ENCODE measurements at regions not wholly inside any gene's neighbourhood (a gene's known extent, or its start where the extent isn't known, plus 50 kb on each side); places are given as distances from the start of the nearest gene placed in this dataset.

DNA sequence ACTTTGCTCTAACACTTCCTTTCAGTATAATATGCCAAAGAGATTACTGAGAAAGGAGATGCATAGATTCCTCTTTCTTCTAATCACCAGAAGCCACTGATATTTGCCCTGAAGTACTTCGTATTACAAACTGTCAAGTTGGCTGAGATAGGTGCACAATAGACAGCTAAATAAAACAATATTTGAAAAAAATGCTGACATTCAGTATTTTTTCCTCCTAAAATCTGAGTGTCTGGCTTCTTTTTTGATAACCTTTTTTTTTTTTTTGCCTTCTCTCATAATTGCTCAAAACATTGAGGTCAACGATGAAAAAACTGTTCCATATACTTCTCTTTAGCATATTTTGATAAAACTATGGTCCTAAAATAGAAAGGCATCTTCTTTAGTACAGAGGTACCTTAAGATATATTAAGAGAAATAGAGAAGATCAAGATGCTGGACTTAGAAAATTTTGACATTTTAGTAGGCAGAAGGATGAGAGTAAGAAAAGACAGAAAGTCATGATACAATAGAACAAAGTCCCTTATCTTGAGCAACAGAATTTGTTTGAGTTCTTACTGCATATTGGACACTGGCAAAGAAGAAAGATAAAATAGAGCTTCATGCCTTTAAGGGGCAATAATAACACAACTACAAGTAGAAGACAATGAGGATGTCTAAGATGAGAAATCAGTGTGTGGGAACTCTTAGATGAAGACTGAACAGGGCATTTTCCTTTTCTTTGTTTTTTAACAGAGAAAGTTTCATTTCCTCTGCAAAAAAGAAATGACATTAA, 220.7 kb downstream of the PTH2R start:
- Mint-ChIP-seq H3K27ac (no peak overlapping the region), H3K9me3 (peaks cover 1% of the 10 kb centered on the region), H3K4me3 (no peak overlapping the region), H3K36me3 (no peaks in the 10 kb centered on the region), H3K4me1 (no peaks in the 10 kb centered on the region), H3K27me3 (no peaks in the 10 kb centered on the region)
- DNase-seq (no peak), ATAC-seq (ENCODE audit: low read depth) (no peak)
- POLR2A ChIA-PET = no interaction called here

DNA sequence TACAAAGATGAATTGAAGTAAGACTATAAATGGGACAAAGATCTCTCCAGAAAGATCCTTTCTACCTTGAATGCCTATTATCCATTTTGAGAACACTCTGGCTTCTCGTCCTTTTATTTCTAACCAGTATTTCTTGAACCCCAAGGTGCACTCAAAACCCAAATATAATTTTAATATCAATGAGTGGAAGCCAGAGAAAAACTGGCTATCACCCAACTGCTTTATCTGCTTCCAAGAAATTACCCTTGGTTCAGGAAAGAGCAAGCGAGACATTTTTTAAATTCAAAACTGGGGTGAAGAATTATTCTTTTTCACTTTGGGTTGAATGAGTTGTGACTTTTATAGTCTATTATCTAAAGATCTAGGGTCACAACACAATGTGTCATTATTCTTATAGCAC, 221.3 kb downstream of the PTH2R start:
- Mint-ChIP-seq H3K9me3 (peaks cover 1% of the 10 kb centered on the region), H3K27me3 (no peaks in the 10 kb centered on the region), H3K4me3 (no peak overlapping the region), H3K36me3 (no peaks in the 10 kb centered on the region), H3K4me1 (no peaks in the 10 kb centered on the region), H3K27ac (no peak overlapping the region)
- no peak for ATAC-seq (ENCODE audit: low read depth)
- POLR2A ChIA-PET = no interaction called here
- DNase-seq = no peak

DNA sequence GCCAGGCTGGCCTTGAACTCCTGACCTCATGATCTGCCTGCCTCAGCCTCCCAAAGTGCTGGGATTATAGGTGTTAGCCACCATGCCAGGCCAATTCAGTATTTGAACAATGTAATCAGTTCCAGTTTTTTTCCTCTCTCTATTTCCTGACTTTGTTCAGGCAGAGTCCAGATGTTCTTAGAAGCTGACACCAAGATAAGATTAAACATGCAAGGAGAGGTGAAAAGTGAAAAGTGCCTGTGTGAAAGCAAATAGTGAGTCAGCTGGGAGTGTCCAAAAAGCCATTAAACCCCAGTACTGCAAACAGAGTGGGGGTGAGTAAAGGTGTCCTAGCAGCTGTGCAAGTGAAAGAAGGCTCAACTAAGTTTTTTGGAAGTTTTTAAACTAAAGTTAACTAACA, 231.5 kb downstream of the PTH2R start:
- H3K27me3 Mint-ChIP-seq = no peaks in the 10 kb centered on the region
- no peak for ATAC-seq (ENCODE audit: low read depth)
- POLR2A ChIA-PET = no interaction called here

DNA sequence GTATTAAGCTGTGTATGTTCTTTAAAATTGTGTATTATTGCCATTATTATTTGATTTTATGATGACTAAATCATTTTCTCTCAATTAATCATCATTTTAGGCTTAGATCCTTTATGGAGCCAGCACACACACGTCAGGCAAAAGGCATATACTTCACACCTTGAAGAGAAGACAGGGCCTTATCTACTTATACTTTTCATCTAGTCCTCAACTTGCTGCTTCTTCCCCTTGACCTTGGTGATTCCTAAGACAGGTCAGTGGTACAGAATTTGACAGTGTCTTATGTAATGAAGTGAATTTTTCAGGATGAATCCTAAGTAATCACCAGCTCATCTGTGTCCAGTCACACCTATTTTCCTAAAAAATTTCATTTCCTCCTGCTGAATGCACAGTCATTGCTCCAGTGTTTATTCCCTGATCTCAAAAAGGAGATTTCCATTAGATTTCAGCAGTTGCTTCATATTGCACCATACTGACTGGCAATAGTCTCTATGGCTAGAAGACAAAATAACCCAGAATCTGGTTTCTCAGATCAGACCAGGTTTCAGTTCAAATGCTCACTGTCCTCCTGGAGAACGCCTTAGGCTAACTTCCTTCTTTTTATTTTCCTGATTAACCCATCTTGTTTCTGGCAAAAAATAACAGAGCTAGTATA, 235.7 kb downstream of the PTH2R start:
- Mint-ChIP-seq H3K27me3 (no peaks in the 10 kb centered on the region), H3K4me1 (no peaks in the 10 kb centered on the region), H3K36me3 (no peaks in the 10 kb centered on the region), H3K4me3 (no peak overlapping the region), H3K9me3 (peaks cover 2% of the 10 kb centered on the region), H3K27ac (no peak overlapping the region)
- POLR2A ChIA-PET = no interaction called here
- DNase-seq = no peak
- ATAC-seq (ENCODE audit: low read depth) = no peak

More for the DNA sequence above, 231.5 kb downstream of the PTH2R start:
- Mint-ChIP-seq H3K36me3 (no peaks in the 10 kb centered on the region), H3K27ac (no peak overlapping the region), H3K9me3 (peaks cover 2% of the 10 kb centered on the region), H3K4me3 (no peak overlapping the region), H3K4me1 (no peaks in the 10 kb centered on the region)
- no peak for DNase-seq

DNA sequence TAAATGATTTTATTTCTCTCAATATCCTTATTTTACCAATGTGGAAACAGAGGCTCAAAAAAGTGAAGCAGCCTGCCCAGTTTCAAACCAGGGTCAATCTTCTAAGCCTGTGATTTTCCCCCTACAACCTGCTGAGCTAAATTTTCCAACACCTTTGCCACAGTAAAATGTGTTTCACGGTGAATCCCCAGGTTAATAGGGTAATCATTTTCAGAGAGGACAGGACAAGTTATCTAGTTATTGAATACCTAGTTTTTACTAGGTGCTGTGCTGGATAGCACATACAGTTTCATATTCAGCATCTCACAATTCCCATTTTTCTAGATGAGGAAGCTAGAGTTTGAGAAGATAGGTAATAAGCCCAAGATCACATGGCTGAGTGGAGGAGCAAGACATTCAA, 236.6 kb downstream of the PTH2R start:
- Mint-ChIP-seq H3K27me3 (no peaks in the 10 kb centered on the region), H3K4me1 (no peaks in the 10 kb centered on the region), H3K36me3 (no peaks in the 10 kb centered on the region), H3K27ac (no peak overlapping the region), H3K9me3 (no peaks in the 10 kb centered on the region), H3K4me3 (no peak overlapping the region)
- POLR2A ChIA-PET = no interaction called here
- DNase-seq (no peak), ATAC-seq (ENCODE audit: low read depth) (no peak)

DNA sequence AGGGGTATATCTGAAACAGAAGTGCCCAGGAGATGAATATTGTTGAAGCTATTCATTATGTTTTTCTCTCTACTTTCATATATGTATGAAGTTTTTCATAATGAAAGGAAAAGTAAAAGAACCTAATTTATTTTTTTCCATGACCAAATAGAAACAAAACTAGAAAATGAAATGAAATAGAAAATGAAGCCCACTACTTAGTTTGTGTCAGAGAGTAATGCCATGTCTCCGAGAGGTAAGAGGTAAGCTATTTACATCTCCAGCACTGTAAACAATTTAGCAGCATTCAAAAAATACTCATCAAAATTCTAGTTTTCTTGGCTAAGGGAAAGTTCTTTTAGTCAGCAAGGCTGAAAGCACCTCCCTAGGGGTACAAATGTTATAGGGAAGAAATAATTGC, 238.6 kb downstream of the PTH2R start:
- ATAC-seq (ENCODE audit: low read depth) (no peak), DNase-seq (no peak)
- no peaks in the 10 kb centered on the region for H3K36me3 Mint-ChIP-seq
- H3K9me3 Mint-ChIP-seq = no peaks in the 10 kb centered on the region
- no peaks in the 10 kb centered on the region for H3K4me1 Mint-ChIP-seq
- no peaks in the 10 kb centered on the region for H3K27me3 Mint-ChIP-seq
- no peak overlapping the region for H3K27ac Mint-ChIP-seq
- POLR2A ChIA-PET = no interaction called here
- no peak overlapping the region for H3K4me3 Mint-ChIP-seq

DNA sequence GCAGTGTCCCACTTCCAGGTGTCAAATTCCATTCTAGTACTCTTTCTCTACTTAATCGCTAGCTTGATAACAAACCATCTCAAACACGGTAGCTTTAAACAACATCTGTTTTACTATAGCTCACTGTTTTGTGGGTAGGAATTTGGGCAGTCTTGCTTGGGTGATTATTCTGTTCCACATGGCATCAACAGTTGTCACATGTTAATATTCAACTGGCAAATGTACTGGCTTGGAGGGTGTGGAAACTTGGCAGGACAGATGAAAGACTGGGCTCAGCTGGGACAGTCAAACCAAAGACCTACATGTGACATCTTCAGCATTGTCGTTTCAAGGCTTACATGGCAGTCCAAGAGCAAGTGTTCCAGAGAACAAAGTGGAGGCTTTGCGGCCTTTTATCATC, 241.8 kb downstream of the PTH2R start:
- ATAC-seq (ENCODE audit: low read depth) (no peak), DNase-seq (no peak)
- POLR2A ChIA-PET = no interaction called here
- H3K36me3 Mint-ChIP-seq = no peaks in the 10 kb centered on the region
- H3K27me3 Mint-ChIP-seq = no peaks in the 10 kb centered on the region
- no peaks in the 10 kb centered on the region for H3K9me3 Mint-ChIP-seq
- H3K4me1 Mint-ChIP-seq = no peaks in the 10 kb centered on the region
- H3K27ac Mint-ChIP-seq = no peak overlapping the region
- H3K4me3 Mint-ChIP-seq = no peak overlapping the region

DNA sequence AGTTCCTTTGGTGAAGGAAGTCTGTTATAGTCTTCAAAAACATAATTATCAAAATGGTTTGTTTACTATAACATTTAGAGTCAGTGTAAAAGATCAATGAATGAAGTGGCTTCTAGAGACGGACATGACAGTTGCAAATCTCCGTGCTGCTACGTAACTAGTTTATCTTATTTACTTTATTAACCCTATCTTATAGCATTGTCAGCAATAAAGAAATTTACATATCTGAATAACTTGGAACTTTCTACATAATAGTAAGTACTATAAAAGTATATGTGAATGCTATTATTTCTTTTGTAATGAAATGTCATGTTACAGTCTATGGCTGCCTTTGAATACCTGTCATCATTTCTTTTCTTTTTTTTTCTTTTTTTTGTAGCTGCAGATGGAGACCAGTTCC, 246.8 kb downstream of the PTH2R start:
- POLR2A ChIA-PET = no interaction called here
- H3K4me3 Mint-ChIP-seq = no peak overlapping the region
- H3K27ac Mint-ChIP-seq = no peak overlapping the region
- no peaks in the 10 kb centered on the region for H3K4me1 Mint-ChIP-seq
- no peak for ATAC-seq (ENCODE audit: low read depth)
- no peaks in the 10 kb centered on the region for H3K9me3 Mint-ChIP-seq
- H3K27me3 Mint-ChIP-seq = no peaks in the 10 kb centered on the region
- no peak for DNase-seq
- H3K36me3 Mint-ChIP-seq = no peaks in the 10 kb centered on the region

DNA sequence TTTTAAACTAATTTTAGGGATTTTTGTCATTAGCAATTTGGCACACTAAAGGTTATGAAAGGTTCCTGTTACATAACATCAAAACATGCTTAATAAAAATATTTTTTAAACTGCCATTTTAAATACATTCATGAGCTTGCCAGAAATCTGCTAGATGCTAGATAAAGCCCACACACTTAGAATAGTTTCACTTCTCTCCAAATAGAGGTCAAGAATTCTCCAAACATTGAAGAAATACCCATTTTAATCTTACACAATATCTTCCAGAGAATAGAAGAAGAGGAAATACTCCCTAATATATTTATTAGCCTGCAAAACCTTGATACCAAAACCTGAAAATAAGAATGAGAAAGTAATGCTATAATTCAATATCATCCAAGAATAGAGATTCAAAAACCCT, 247.5 kb downstream of the PTH2R start:
- no peak overlapping the region for H3K4me3 Mint-ChIP-seq
- H3K27me3 Mint-ChIP-seq = no peaks in the 10 kb centered on the region
- H3K27ac Mint-ChIP-seq = no peak overlapping the region
- POLR2A ChIA-PET = no interaction called here
- ATAC-seq (ENCODE audit: low read depth) = no peak
- H3K9me3 Mint-ChIP-seq = no peaks in the 10 kb centered on the region
- H3K36me3 Mint-ChIP-seq = no peaks in the 10 kb centered on the region
- no peaks in the 10 kb centered on the region for H3K4me1 Mint-ChIP-seq
- no peak for DNase-seq

DNA sequence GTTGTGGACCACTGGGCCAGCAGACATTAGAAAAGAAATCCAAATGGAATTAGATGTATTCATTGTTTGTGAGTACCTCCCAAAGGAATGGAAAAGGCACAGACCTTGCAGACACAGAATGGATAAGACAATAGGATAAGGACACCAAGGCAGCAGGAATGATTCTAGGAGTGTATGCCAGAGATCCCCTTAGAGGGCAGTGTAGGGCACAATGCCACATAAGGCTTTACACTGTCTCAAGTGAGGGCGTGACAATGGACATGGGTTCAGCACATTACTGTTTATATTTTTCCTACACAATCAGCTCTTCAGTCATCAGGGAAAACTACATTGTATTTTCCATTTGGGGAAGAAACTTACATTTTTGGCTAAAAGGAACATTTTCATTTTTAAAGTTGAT, 250.9 kb downstream of the PTH2R start:
- H3K4me3 Mint-ChIP-seq = no peak overlapping the region
- DNase-seq (no peak), ATAC-seq (ENCODE audit: low read depth) (no peak)
- no peak overlapping the region for H3K27ac Mint-ChIP-seq
- no peaks in the 10 kb centered on the region for H3K27me3 Mint-ChIP-seq
- H3K36me3 Mint-ChIP-seq = no peaks in the 10 kb centered on the region
- H3K4me1 Mint-ChIP-seq = no peaks in the 10 kb centered on the region
- peaks cover 1% of the 10 kb centered on the region for H3K9me3 Mint-ChIP-seq
- POLR2A ChIA-PET = no interaction called here

DNA sequence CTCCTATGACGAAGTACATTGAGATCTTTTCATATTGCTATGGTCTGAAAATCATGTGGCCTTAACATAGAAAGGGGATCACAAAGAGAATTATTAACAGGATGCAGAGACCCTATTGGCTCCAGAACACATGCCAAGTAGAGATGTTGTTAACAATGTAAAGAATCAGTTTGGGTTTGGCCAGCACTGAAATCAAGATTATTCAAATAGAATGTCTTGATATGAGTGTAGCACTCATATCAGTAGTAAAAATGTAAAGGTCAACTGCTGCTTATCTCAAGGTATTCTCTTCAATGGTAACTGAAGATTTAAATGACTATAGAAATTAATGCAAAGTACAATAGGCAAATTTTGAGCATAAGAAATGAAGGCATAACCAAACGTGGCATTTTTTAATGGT, 262.8 kb downstream of the PTH2R start:
- no peaks in the 10 kb centered on the region for H3K4me1 Mint-ChIP-seq
- no peak overlapping the region for H3K27ac Mint-ChIP-seq
- H3K27me3 Mint-ChIP-seq = no peaks in the 10 kb centered on the region
- POLR2A ChIA-PET = no interaction called here
- ATAC-seq (ENCODE audit: low read depth) (no peak), DNase-seq (no peak)
- no peaks in the 10 kb centered on the region for H3K36me3 Mint-ChIP-seq
- no peaks in the 10 kb centered on the region for H3K9me3 Mint-ChIP-seq
- H3K4me3 Mint-ChIP-seq = no peak overlapping the region

DNA sequence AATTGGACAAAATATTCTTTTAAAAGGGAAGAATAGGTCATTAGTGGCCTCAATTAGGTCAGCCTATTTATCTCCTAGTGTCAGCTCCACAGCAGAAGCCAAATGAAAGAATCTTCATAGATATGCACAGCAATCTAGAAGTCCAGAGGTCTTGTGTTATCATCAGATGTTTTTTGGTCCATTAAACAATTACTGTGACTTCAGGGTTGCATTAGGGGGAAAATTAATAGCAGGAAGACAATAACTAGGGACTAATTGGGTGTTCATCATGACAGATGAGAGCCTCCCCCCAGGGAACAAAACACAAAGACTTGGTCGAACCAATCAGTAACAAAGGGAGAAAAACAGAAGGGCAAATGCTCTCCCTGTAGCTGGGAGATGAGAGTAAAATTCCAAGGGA, 264.7 kb downstream of the PTH2R start:
- ATAC-seq (ENCODE audit: low read depth) (no peak), DNase-seq (no peak)
- POLR2A ChIA-PET = no interaction called here
- no peaks in the 10 kb centered on the region for H3K4me1 Mint-ChIP-seq
- no peaks in the 10 kb centered on the region for H3K9me3 Mint-ChIP-seq
- no peak overlapping the region for H3K4me3 Mint-ChIP-seq
- H3K36me3 Mint-ChIP-seq = no peaks in the 10 kb centered on the region
- no peaks in the 10 kb centered on the region for H3K27me3 Mint-ChIP-seq
- H3K27ac Mint-ChIP-seq = no peak overlapping the region

DNA sequence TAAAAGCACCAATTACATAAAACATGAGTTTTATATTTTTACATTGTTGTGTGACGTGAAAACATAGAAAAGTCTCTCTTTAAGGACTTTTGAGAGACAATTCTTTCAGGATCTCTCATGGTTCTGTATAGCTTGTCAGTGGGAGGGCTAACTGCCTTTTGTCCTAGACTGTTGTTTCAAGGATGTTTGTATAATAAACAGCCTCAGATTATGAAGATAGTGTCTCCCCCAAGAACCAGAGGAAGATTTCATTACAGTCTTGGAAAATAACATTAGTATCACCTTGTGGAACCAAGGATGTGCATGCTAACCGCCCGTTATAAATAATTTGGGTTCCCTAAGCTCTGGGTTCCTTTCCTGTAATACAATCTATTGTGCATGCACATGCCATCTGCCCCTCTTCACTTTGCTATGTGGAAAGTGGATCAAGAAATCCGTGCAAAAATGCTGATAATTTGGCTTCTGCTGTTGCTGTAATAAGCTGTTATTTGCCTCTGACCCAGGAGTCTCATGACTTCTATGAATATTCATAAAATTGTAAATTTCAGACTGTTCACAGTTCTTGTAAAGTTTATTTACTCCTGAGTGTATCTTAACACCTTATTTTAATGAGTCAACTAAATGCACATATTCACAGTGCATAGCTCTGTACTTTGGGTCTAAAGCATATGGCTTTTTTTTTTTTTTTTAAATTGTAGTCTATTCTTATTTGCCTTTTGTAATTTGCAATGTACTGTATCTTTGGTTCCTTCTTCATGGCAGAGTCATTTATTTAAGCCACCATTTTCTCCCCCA, 265.5 kb downstream of the PTH2R start:
- DNase-seq (no peak), ATAC-seq (ENCODE audit: low read depth) (no peak)
- Mint-ChIP-seq H3K4me1 (no peaks in the 10 kb centered on the region), H3K9me3 (no peaks in the 10 kb centered on the region), H3K36me3 (no peaks in the 10 kb centered on the region), H3K27ac (no peak overlapping the region), H3K27me3 (no peaks in the 10 kb centered on the region), H3K4me3 (no peak overlapping the region)
- POLR2A ChIA-PET = no interaction called here

DNA sequence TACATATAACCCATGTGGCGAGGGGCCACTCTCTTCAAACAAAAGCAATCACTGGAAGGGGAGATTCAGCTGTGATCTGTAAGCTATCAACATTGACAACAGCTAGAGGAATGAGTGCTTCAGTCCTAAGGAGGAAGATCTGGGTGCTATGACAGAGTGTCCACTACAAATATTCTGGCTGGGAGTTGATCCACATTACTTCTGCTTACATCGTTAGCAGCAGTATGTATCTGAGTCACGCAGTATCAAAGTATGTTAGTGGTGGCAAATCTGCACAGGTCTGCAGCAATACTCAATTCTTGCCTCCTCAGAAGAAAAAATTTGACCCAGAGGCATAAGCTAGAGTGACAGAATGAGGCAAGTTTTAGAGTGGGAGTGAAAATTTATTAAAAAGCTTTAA, 267.0 kb downstream of the PTH2R start:
- POLR2A ChIA-PET = no interaction called here
- Mint-ChIP-seq H3K27ac (no peak overlapping the region), H3K36me3 (no peaks in the 10 kb centered on the region), H3K9me3 (no peaks in the 10 kb centered on the region), H3K4me1 (no peaks in the 10 kb centered on the region), H3K27me3 (no peaks in the 10 kb centered on the region), H3K4me3 (no peak overlapping the region)
- DNase-seq (no peak), ATAC-seq (ENCODE audit: low read depth) (no peak)

All from activated naive CD8-positive, alpha-beta T cell treated with anti-CD3 and anti-CD28 coated beads, Interleukin-2, amount 10 ng/mL, durations not matched to agents 7 days and 5 days (primary cell).